ENCODE measurements at regions not wholly inside any gene's neighbourhood (a gene's known extent, or its start where the extent isn't known, plus 50 kb on each side); places are given as distances from the start of the nearest gene placed in this dataset.
A peak's percentile ranks its signal among the peaks of the same experiment; 100 is the strongest.

DNA sequence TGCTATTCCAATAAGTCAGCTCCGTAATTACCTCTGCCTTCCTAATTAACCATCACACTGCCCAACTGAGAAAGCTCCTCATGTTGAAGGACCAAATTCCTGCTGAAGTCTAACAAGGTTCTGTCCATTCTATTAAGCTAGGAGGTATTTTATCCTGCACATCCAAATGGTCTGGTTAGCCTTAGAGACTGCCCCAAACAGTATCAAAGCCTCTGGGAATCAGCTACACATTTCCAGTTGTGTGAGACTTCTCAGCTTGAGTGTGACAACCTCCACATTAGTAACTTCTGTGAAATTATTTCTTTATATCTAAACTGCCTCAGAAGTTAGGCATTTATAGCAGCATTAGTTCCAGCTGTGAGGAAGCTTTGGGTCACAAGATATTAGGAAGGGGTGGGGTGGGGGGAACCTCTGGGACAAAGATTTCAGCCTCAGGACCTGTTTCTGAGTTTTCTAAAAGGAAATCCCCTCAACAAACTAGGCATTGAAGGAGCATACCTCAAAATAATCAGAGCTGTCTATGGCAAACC is 150.5 kb upstream of the DUSP10 start:
- DNase-seq (ENCODE audit: low spot score) = no peak
- no peak for ATAC-seq (ENCODE audit: low FRiP score)
- TF ChIP-seq, protein P1, sequence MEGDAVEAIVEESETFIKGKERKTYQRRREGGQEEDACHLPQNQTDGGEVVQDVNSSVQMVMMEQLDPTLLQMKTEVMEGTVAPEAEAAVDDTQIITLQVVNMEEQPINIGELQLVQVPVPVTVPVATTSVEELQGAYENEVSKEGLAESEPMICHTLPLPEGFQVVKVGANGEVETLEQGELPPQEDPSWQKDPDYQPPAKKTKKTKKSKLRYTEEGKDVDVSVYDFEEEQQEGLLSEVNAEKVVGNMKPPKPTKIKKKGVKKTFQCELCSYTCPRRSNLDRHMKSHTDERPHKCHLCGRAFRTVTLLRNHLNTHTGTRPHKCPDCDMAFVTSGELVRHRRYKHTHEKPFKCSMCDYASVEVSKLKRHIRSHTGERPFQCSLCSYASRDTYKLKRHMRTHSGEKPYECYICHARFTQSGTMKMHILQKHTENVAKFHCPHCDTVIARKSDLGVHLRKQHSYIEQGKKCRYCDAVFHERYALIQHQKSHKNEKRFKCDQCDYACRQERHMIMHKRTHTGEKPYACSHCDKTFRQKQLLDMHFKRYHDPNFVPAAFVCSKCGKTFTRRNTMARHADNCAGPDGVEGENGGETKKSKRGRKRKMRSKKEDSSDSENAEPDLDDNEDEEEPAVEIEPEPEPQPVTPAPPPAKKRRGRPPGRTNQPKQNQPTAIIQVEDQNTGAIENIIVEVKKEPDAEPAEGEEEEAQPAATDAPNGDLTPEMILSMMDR (IDR thresholded peaks at IDR 0.05) = no peak

DNA sequence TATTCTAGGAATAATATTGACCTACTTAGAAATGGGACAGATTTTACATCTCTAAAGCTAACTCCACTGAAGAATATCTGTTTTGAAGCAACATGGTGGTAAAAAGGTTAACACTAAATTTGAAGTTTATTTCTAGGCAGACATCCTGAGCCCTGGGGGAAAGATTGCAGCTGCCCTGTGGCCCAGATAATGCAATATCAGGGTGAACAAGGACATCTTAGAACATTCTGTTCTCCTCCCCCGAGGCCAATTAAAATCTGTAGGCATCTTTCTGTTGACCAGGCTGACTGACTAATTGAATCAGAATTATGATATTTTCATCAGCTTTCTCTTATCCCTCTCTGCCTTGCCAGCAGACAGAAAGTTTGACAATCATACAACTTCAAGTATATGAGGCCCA is 149.8 kb upstream of the DUSP10 start:
- ATAC-seq (ENCODE audit: low FRiP score) = peak; percentile 63
- TF ChIP-seq, protein P1 (IDR thresholded peaks at IDR 0.05) = no peak
- DNase-seq (ENCODE audit: low spot score) = no peak

DNA sequence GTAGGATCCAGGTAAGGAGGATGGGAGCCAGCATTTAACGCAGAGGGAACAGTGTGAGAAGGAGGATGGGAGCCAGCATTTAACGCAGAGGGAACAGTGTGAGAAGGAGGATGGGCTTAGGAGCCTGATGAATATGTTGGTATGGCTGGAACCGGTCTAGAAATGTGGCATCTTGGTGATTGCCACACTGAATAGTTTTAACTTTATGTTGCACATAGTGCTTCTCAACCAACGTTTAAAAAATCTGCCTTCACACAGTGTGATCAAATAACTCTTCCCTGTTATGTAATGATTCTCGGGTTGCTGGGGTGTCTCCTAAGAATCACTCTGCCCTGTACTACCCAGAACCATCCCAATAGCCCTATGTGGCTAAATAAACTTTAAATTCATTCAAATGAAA is 146.9 kb upstream of the DUSP10 start:
- DNase-seq (ENCODE audit: low spot score) (no peak), ATAC-seq (ENCODE audit: low FRiP score) (no peak)
- TF ChIP-seq, protein P1 (IDR thresholded peaks at IDR 0.05) = no peak

DNA sequence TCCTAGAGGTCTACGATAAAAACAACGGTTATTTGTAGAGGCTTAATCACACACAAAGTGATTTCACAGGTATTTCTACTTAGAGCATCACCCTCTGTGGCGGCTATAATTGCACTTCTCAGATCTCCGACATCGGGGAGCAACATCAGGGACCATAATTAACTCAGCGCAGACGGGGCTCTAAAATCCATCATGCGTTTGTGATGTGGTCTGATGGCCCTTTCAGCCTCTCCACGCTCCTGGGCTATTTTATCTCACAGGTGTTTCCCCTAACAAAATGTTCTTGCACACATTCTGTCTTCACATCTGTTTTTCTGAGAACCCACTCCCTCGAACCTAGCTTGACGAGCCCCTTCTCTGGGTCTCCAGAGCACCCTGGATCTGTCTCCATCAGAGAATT is 146.3 kb upstream of the DUSP10 start:
- TF ChIP-seq, protein P1 (IDR thresholded peaks at IDR 0.05) = no peak
- no peak for ATAC-seq (ENCODE audit: low FRiP score)
- DNase-seq (ENCODE audit: low spot score) = no peak

DNA sequence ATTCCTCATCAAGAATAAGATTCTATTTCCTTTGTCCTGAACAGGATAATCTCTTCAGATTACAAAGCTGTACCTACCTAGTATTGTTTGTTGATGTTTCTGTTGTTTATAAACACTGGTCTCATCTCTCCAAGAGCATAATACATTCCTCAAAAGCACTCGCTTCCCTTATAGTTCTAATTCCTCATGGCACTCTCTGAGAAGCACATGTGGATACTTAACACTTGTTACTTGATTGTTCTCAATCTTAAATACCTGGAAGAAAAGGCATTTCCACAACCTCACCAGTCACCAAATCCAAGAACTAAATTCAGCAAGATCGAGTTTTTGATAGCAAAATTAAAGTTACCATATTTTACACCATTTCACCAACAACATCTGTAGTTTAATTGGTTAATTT is 145.9 kb upstream of the DUSP10 start:
- DNase-seq (ENCODE audit: low spot score) (no peak), ATAC-seq (ENCODE audit: low FRiP score) (no peak)
- TF ChIP-seq, protein P1 (IDR thresholded peaks at IDR 0.05) = no peak

DNA sequence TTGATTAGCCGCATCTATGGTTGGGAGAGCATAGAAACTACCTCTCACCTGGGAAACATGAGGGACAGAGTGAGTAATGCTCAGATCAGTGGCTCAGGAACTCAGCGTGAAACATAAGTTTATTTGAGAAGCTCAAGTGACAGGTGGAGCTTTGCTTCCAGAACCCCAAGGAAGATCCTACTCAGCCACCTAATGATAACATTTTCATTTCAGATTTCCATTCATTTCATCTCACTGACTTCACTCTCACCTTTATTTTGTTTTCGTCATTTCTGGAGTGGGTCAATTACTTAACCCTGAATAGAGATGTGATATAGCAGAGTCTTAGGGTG is 145.5 kb upstream of the DUSP10 start:
- TF ChIP-seq, protein P1 (IDR thresholded peaks at IDR 0.05) = no peak
- DNase-seq (ENCODE audit: low spot score) (no peak), ATAC-seq (ENCODE audit: low FRiP score) (no peak)

DNA sequence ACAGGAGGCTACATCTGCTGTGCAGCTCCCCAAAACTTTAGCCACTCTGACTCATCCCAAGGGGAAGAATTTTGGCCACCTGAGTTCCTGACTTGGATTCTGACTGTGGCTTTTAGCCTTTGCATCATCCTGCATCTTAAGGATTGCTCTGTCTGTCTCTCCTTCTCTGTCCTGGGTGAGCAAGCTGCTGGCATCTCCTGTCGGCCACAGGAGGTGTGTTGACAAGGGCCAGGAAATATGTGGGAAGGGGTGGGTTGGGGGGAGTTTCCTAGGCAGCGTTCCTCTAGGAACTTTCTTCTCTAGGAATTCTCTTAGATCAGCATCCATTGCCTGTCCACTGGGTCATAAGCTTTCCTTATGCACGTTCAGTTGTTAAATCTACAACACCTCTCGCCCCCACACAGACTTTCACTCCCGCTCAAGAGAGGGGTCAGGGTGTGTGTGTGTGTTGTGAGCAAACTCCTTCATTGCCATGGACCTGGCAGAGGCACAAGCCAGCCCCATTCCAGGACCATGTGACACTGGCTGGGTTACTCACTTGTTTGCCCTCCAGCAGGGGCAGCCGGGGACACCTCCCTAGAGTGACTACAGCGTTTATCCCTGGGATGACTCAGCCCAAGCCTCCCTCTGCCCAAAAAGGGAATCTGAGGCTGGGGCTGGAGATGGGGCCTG is 145.0 kb upstream of the DUSP10 start:
- TF ChIP-seq, protein P1 (IDR thresholded peaks at IDR 0.05) = no peak
- DNase-seq (ENCODE audit: low spot score) (peak; percentile 25), ATAC-seq (ENCODE audit: low FRiP score) (peak; percentile 74)

Measured in omental fat pad (tissue), 3 donors.